GM23338 (cell line): ENCODE measurements at regions not wholly inside any gene's neighbourhood (a gene's known extent, or its start where the extent isn't known, plus 50 kb on each side); places are given as distances from the start of the nearest gene placed in this dataset.

Source experiments
- ATAC-seq: fragments of 200-7000 bp; cut with Tn5 transposase; 3 replicates; pipeline ENCODE4 v1.9.1; 2020
- DNase-seq: peaks from one replicate; pipeline ENCODE4 v3.0.0-alpha.2; 2015; ENCODE audit warnings: low spot score
- H2AFZ ChIP-seq: fragments of 200-600 bp; sonication (generic); 2 replicates; pipeline ENCODE4 v1.8.0; 2016; ENCODE audit warnings: antibody characterized with exemption, mild to moderate bottlenecking, moderate library complexity
- H3F3A ChIP-seq: fragments of 200-600 bp; sonication (generic); replicated peaks from 2 replicates; pipeline ENCODE4 v1.8.0; 2017; ENCODE audit warnings: antibody characterized with exemption, mixed run types, low read depth
- H3K27ac ChIP-seq: fragments of 200-600 bp; sonication (generic); 2 replicates; pipeline ENCODE4 v1.6.1; 2016; ENCODE audit warnings: low read depth
- H3K27me3 ChIP-seq: fragments of 200-600 bp; sonication (generic); 2 replicates; pipeline ENCODE4 v1.8.0; 2016; ENCODE audit warnings: mild to moderate bottlenecking, mixed run types, moderate library complexity; ENCODE audit not compliant: insufficient read depth
- H3K36me3 ChIP-seq: fragments of 200-600 bp; sonication (generic); 2 replicates; pipeline ENCODE4 v1.8.0; 2016; ENCODE audit warnings: mild to moderate bottlenecking; ENCODE audit not compliant: insufficient read depth
- H3K4me1 ChIP-seq: fragments of 200-600 bp; sonication (generic); 2 replicates; pipeline ENCODE4 v1.8.0; 2016; ENCODE audit warnings: mild to moderate bottlenecking, moderate library complexity; ENCODE audit not compliant: insufficient read depth
- H3K4me2 ChIP-seq: fragments of 200-600 bp; sonication (generic); 2 replicates; pipeline ENCODE4 v1.7.1; 2017; ENCODE audit warnings: mixed run types
- H3K4me3 ChIP-seq: fragments of 200-600 bp; sonication (generic); 2 replicates; pipeline ENCODE4 v1.6.1; 2016; ENCODE audit warnings: mixed run types
- H3K79me2 ChIP-seq: fragments of 200-600 bp; sonication (generic); replicated peaks from 2 replicates; pipeline ENCODE4 v1.8.0; 2017; ENCODE audit warnings: mild to moderate bottlenecking; ENCODE audit not compliant: insufficient read depth
- H3K9me2 ChIP-seq: fragments of 200-600 bp; sonication (generic); 2 replicates; pipeline ENCODE4 v1.8.0; 2017; ENCODE audit not compliant: insufficient read depth
- H4K20me1 ChIP-seq: fragments of 200-600 bp; sonication (generic); replicated peaks from 2 replicates; pipeline ENCODE4 v1.8.0; 2017; ENCODE audit warnings: mild to moderate bottlenecking; ENCODE audit not compliant: insufficient read depth
- H3K27ac Mint-ChIP-seq: 2 replicates; pipeline ENCODE4 v1.8.0; 2020; ENCODE audit warnings: inconsistent platforms, mild to moderate bottlenecking, moderate library complexity, mixed read lengths
- H3K27me3 Mint-ChIP-seq: 3 replicates; pipeline ENCODE4 v1.8.0; 2022; ENCODE audit warnings: low read depth, mild to moderate bottlenecking, moderate library complexity, mixed read lengths, inconsistent platforms; ENCODE audit not compliant: insufficient read depth, poor library complexity
- H3K36me3 Mint-ChIP-seq: 3 replicates; pipeline ENCODE4 v1.8.0; 2021; ENCODE audit warnings: low read depth, mild to moderate bottlenecking, inconsistent platforms, moderate library complexity, mixed read lengths
- H3K4me1 Mint-ChIP-seq: 3 replicates; pipeline ENCODE4 v1.8.0; 2020; ENCODE audit warnings: mild to moderate bottlenecking, inconsistent platforms, mixed read lengths
- H3K4me3 Mint-ChIP-seq: 3 replicates; pipeline ENCODE4 v1.8.0; 2021; ENCODE audit warnings: moderate library complexity, mild to moderate bottlenecking, inconsistent platforms, mixed read lengths
- H3K9me3 Mint-ChIP-seq: 3 replicates; pipeline ENCODE4 v1.8.0; 2020; ENCODE audit warnings: moderate library complexity, mild to moderate bottlenecking, inconsistent platforms, mixed read lengths
- CREB1 ChIP-seq: fragments of 250-450 bp; sonication (Bioruptor Pico); IDR thresholded peaks from 2 replicates; pipeline ENCODE4 v1.5.0; 2020; ENCODE audit warnings: low read depth, mild to moderate bottlenecking, moderate library complexity
- EZH2 ChIP-seq: fragments of 200-600 bp; sonication (generic); IDR thresholded peaks from one replicate; pipeline ENCODE4 v1.8.0; 2017; ENCODE audit warnings: antibody characterized with exemption, mild to moderate bottlenecking, low read depth; ENCODE audit not compliant: unreplicated experiment
- EZH2phosphoT487 ChIP-seq: fragments of 200-600 bp; sonication (generic); IDR thresholded peaks from one replicate; pipeline ENCODE4 v1.8.1; 2018; ENCODE audit warnings: antibody characterized with exemption; ENCODE audit not compliant: unreplicated experiment
- JUNB ChIP-seq: IDR thresholded peaks from one replicate; pipeline ENCODE4 v1.6.1; 2016; ENCODE audit warnings: antibody characterized with exemption; ENCODE audit not compliant: unreplicated experiment
- POLR2AphosphoS5 ChIP-seq: IDR thresholded peaks from 2 replicates; pipeline ENCODE4 v1.6.1; 2016; ENCODE audit warnings: antibody characterized with exemption, low read depth
- REST ChIP-seq: IDR thresholded peaks from one replicate; pipeline ENCODE4 v1.6.1; 2018; ENCODE audit warnings: antibody characterized with exemption; ENCODE audit not compliant: unreplicated experiment
- STAT1 ChIP-seq: IDR thresholded peaks from one replicate; pipeline ENCODE4 v1.6.1; 2016; ENCODE audit warnings: antibody characterized with exemption; ENCODE audit not compliant: unreplicated experiment
- ZNF114 ChIP-seq: fragments of 250-450 bp; sonication (Bioruptor Pico); IDR thresholded peaks from 2 replicates; pipeline ENCODE4 v1.5.0; 2020; ENCODE audit warnings: mild to moderate bottlenecking, moderate library complexity
- ZNF331 ChIP-seq: fragments of 250-450 bp; sonication (Bioruptor Pico); IDR thresholded peaks from 2 replicates; pipeline ENCODE4 v1.5.0; 2020; ENCODE audit warnings: low read depth, mild to moderate bottlenecking, moderate library complexity
- TF ChIP-seq, protein P1 (sequence below), 2 experiments: fragments of 200-600 bp in 1 of 2; sonication (generic) in 1 of 2; conservative IDR thresholded peaks; 2 replicates each; pipeline versions ENCODE4 v1.5.1 to v1.6.1; 2016 to 2017; ENCODE audit warnings: antibody characterized with exemption in 2 of 2, low read depth in 2 of 2, mild to moderate bottlenecking in 2 of 2, moderate library complexity in 1 of 2

DNA sequence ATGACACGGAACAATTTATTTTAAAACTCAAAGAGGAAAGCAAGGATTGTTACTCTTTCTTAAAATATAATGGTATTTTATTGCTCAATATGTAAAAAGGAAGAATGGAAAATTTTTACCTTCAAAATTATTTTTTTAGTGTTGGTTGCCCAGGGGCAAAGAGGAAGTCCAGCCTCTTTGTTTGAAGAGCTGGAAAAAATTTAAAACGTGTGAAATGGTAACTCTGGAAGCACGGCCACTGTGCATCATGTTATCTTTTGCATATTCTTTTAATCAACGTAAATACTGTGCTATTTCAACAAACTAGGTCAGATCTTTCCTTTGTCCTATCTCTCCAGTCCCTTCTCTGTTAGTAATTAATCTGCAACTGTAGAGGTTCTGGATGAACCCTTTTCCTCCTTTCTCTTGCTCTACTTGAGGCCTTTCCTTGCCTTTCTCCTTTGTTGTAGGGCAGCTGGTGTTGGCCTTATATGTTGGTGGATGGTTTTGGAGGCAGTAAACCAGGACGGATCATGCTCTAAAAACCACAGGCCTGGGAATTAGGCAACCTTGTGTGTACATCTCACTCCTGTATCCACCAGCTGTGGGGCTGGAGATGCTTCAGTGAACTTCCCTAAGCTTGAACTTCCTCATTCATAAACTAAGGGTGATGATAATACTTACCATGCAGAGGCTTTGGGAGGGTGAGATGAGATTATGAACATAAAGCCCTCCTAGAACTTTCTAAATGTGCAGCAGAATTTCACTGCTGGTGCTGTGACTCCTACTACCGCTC, 143.3 kb downstream of the PRL start (continued):
- TF ChIP-seq, protein P1, sequence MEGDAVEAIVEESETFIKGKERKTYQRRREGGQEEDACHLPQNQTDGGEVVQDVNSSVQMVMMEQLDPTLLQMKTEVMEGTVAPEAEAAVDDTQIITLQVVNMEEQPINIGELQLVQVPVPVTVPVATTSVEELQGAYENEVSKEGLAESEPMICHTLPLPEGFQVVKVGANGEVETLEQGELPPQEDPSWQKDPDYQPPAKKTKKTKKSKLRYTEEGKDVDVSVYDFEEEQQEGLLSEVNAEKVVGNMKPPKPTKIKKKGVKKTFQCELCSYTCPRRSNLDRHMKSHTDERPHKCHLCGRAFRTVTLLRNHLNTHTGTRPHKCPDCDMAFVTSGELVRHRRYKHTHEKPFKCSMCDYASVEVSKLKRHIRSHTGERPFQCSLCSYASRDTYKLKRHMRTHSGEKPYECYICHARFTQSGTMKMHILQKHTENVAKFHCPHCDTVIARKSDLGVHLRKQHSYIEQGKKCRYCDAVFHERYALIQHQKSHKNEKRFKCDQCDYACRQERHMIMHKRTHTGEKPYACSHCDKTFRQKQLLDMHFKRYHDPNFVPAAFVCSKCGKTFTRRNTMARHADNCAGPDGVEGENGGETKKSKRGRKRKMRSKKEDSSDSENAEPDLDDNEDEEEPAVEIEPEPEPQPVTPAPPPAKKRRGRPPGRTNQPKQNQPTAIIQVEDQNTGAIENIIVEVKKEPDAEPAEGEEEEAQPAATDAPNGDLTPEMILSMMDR (conservative IDR thresholded peaks at IDR 0.05; ENCODE audit: low read depth in 2 of 2), result no peak
- TF ChIP-seq CREB1 (CRISPR knock-in tag) (no peak), POLR2AphosphoS5 (no peak), REST (no peak), STAT1 (no peak)

GRCh38 chr6:22155551-22155950, 141.3 kb downstream of the PRL start:
- no peak overlapping the region for H3K27ac Mint-ChIP-seq
- no peaks in the 10 kb centered on the region for H3K9me2 ChIP-seq
- TF ChIP-seq STAT1, result no peak
- TF ChIP-seq JUNB, result no peak
- TF ChIP-seq ZNF114, result no peak
- TF ChIP-seq POLR2AphosphoS5, result no peak
- TF ChIP-seq REST, result no peak
- no peak for TF ChIP-seq ZNF331
- TF ChIP-seq, protein P1 (conservative IDR thresholded peaks at IDR 0.05; ENCODE audit: low read depth in 2 of 2), result no peak
- no peak for TF ChIP-seq EZH2phosphoT487
- TF ChIP-seq EZH2, result no peak
- H3K79me2 ChIP-seq, result no peaks in the 10 kb centered on the region
- 0 out of 3 replicates have a peak, but pooled peaks cover 2% of the 10 kb centered on the region for H3K4me1 Mint-ChIP-seq
- H3K27me3 ChIP-seq, result no peaks in the 10 kb centered on the region
- H3K27ac ChIP-seq, result no peak overlapping the region
- H2AFZ ChIP-seq, result no peak overlapping the region
- H3K36me3 ChIP-seq, result 0 out of 2 replicates have a peak, but pooled peaks cover 4% of the 10 kb centered on the region
- no peaks in the 10 kb centered on the region for H3K27me3 Mint-ChIP-seq
- H3K4me3 Mint-ChIP-seq, result no peak overlapping the region
- no peak overlapping the region for H3K4me3 ChIP-seq
- no peaks in the 10 kb centered on the region; the same call in 1 of the 2 replicates for H3K4me1 ChIP-seq
- H3K9me3 Mint-ChIP-seq, result peaks cover 11% of the 10 kb centered on the region
- H4K20me1 ChIP-seq, result no peaks in the 10 kb centered on the region
- peaks cover 14% of the 10 kb centered on the region for H3K36me3 Mint-ChIP-seq
- DNase-seq (no peak), ATAC-seq (no peak)
- no peak overlapping the region for H3K4me2 ChIP-seq
- H3F3A ChIP-seq, result no peaks in the 10 kb centered on the region
